NCI-H2196 (cell line): ENCODE measurements at regions not wholly inside any gene's neighbourhood (a gene's known extent, or its start where the extent isn't known, plus 50 kb on each side); places are given as distances from the start of the nearest gene placed in this dataset.

Experiments used
- DNase-seq: peaks from one replicate; lab custom pipeline; 2025; ENCODE audit not compliant: unreplicated experiment; lab: John Stamatoyannopoulos, UW

DNA sequence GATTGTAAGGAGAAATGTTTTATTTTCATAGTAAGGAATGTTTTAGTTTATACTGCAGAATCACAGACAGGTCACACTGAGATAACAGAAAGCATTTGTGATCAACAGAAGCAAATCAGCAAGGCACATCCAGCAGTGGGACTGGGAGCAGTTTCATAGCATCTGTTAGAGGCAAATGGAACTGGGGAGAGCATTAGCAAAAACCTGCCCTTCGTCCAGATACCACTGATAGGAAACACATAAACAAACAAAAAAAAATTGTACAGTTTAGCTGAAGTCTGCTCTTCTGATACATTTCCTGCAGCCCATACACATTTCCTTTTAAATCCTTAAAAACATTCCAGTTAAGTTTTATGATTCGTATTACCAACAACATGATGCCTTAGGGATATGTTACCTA, 374.3 kb downstream of the PCDH7 start:
- no peak for DNase-seq

DNA sequence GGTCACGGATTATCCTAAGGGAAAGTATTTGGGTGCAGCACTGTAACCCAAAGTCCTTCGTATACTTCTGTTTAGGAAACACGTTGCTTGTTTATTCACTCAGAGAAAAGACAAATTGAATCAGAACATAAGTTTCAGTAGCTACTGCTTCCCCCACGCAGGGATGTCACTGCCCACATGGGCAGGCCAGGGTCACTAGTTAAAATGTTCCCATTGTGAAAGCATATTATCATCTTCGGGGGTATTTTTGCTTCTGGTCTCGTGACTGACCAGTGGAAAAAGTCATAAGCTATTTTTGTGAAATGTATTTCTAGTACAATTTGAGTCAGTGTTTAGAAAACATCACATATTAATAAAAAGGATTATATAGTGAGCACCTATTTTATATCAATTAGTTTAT, 377.8 kb downstream of the PCDH7 start:
- no peak for DNase-seq

GRCh38 chr4:31100536-31100935, 380.4 kb downstream of the PCDH7 start:
- no peak for DNase-seq

DNA sequence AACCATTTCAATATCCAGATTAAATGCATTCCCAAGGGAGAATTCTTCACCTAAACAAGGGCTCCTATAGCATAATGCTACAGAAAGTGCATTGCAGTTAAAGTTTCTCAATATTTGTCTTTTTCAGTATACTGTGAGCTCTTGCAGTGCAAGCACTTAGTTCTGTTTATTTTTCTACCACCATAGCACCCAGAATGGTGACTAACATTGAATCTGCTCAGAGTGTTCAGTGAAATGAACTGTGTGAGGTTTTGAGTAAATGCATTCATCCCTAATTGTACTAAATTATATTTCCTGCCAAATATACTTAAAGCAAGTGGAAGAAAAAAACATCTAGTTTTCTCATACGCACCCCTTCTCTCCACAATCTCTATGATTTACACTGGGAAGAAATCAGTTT, 383.9 kb downstream of the PCDH7 start:
- no peak for DNase-seq

DNA sequence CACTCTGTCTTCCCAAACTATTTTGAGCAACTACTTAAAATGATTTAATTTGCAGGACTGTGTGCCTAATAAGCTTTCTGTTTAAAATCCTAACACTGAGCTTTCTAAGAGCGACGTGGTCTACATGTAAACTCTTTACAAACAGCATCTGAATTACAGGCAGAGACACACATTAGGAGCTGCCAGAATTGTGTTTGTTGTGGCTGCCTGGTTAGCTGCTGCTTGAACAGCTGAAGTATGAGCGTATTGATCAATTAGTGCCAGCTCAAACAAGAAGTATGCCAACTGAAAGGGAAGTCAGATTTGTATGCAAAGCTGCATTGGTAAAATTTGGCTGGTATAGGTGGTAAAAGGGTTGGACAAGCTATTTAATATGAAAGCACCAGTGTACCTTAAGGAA, 384.4 kb downstream of the PCDH7 start:
- no peak for DNase-seq

DNA sequence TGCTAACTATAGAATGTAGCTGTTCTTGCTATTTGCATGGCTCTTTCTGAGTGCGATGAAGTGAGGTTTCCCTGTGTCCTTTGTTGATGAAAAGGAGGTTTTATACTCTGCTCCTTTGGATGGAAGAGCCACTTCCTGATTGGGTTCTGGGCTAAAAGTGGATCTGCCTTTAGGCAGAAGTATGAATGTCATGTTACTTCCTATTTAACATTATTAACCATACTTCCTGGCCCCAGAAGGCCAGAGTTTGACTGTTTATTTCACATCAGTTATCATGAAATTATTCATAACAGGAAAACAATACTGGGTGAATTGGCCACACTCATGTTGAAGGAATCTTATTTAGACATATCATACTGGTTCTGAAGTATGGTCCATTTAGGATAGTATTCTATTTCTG, 386.2 kb downstream of the PCDH7 start:
- no peak for DNase-seq

- no peak for DNase-seq
Observed at GRCh38 chr4:31107362-31107761, 387.2 kb downstream of the PCDH7 start.

DNA sequence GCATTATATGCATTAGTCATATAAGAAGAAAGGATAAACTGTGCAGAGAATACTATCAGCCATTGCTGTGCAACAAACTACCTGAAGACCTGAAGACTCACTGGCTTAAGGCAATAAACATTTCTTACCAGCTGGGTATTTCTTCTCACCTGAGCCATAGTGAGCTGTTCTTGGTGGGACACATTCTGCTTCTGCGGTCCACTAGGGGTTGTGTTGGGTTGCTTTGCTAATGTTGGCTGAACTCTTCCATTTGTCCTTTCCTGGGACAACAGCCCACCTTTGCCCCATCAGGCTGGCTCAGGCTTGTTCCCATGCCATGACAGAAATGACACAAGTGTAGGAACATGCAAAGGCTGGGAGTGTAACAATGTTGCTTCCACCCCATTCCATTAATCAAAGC, 388.6 kb downstream of the PCDH7 start:
- DNase-seq, result no peak

DNA sequence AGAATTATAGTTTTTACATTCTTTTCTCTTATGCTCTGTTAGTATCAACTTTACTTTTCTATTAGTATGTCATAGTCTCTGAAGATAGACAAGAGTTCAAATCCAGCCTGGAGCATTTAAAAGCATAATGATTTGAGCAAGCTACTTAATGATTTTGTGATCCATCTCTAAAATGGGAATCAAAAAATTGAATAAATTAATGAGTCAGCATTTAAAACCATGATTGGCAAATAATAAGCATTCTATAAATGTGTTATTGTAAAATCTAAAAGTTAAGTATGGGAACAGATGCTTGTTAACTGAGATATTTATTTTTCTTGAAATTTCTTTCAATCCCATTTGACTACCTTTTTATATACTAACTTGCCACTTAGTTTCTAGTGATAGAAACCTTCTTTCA, 391.6 kb downstream of the PCDH7 start:
- no peak for DNase-seq

GRCh38 chr4:31114816-31115215, 394.6 kb downstream of the PCDH7 start:
- no peak for DNase-seq

- DNase-seq, result no peak
Observed at GRCh38 chr4:31124008-31124585, 403.9 kb downstream of the PCDH7 start.

GRCh38 chr4:31125061-31125460, 404.9 kb downstream of the PCDH7 start:
- no peak for DNase-seq

- DNase-seq, result no peak
Observed at GRCh38 chr4:31125496-31125895, 405.3 kb downstream of the PCDH7 start.

GRCh38 chr4:31126881-31127398, 406.8 kb downstream of the PCDH7 start:
- DNase-seq, result no peak

- DNase-seq, result no peak
Observed at GRCh38 chr4:31130930-31131329, 410.8 kb downstream of the PCDH7 start.

DNA sequence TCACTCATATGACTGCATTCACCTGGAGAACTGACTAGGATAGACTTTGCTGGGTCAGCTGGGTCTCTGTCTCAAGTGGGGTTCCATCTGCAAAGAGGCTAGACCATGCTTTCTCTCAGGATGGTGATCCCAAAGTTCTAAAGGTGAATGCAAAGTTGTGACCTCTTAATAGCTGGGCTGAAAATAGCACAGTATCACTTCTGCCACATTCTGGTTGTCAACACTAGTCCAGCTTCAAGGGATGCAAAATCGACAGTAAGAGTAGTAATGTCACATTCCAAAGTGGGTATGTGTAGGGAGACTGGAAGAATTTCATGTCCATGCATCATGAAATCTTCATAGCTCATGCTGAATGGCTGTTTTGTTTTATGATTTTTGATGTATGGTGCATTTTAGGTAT, 414.6 kb downstream of the PCDH7 start:
- DNase-seq, result no peak

GRCh38 chr4:31139767-31140166, 419.6 kb downstream of the PCDH7 start:
- DNase-seq, result no peak

DNA sequence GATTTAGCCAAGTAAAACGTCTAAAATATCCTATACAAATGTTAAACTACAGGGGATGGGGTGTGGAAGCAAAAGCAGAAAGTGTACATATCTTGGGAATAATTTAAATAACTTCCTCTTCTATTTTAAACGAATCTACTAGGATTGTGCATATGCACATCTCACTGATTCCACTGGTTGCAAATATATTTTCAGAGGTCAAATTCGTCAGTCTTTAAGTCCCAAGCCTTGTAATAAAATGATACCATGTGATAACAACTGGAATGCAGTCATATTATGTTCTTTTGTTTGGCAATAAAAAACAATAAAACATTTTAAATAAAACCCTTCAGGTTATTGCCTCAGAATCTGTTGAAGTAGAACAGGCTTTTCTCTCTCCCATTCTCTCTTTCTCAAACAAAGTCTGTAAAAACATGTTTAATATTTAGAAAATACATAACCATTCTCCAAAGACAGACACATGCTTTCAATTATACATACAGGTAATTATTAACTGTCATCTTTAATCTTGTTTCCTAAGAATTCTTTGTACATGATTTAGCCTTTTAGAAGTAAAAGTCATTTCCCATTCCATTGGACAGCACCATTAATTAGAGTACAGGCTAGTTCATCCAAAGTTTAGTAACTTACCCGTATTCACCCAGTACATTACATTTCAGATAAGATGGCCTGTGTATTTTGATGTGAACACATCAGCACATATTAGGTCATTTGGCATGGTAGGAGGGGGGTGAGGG, 421.1 kb downstream of the PCDH7 start:
- DNase-seq, result no peak

DNA sequence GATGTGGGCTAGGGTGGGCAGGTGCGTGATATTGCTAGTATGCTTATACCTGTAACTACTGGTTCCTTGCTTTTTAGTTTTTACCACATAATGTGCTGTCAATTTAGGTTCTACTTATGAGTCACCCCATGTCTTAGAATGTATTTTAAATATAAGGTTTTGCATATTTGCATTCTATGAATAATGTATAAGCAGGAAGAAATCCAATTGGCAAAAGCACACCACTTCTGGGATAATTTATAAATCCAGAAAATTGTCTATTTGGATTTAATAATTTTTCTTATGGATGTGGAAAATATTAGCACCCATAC, 421.6 kb downstream of the PCDH7 start:
- DNase-seq, result no peak

GRCh38 chr4:31146366-31146765, 426.2 kb downstream of the PCDH7 start:
- DNase-seq, result no peak

DNA sequence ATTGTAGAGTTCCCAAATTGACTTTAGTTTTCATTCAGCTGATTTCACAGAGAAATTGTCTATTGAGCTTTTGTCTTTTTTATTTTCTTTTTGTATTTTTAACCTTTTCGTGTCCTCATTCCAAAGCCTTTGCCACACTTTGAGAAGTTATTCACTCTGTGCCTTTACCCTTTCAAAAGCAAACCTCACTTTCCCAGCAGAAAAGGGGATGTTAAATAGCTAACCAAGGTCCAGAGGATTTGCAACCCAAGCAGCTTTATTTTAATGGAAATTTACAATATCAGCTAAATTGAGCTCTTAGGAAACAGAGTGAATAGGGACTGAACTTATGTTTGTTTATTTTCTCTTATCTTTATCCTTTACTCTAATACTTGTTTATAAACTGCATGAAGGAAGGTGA, 428.8 kb downstream of the PCDH7 start:
- no peak for DNase-seq

GRCh38 chr4:31156221-31156620, 436.1 kb downstream of the PCDH7 start:
- no peak for DNase-seq

DNA sequence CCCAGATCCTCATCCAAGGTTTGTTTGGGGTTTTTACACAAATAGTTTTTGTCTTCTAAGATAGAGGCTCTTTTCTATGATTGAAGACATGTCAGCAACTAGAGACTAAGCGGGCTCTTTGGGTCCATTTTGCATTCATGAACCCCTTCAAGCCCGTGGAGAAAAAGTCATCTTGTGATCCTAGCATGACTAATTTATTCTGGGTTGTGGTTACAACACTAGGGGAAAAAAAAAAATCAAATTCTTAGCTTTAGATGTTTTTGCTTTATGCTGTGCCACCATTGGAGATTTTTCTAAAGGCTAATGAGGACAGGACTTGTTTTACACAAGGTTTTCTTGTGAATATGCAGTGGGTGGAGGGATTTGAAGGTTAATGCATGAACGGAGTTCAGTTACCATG, 440.0 kb downstream of the PCDH7 start:
- DNase-seq, result no peak
